HG02884 (cell line): ENCODE measurements at regions not wholly inside any gene's neighbourhood (a gene's known extent, or its start where the extent isn't known, plus 50 kb on each side); places are given as distances from the start of the nearest gene placed in this dataset.

Experiments used
- ATAC-seq: cut with Tn5 transposase; IDR thresholded peaks from one replicate; pipeline ENCODE4 v1.9.1; 2021; ENCODE audit warnings: mild to moderate bottlenecking, moderate library complexity; ENCODE audit not compliant: unreplicated experiment

DNA sequence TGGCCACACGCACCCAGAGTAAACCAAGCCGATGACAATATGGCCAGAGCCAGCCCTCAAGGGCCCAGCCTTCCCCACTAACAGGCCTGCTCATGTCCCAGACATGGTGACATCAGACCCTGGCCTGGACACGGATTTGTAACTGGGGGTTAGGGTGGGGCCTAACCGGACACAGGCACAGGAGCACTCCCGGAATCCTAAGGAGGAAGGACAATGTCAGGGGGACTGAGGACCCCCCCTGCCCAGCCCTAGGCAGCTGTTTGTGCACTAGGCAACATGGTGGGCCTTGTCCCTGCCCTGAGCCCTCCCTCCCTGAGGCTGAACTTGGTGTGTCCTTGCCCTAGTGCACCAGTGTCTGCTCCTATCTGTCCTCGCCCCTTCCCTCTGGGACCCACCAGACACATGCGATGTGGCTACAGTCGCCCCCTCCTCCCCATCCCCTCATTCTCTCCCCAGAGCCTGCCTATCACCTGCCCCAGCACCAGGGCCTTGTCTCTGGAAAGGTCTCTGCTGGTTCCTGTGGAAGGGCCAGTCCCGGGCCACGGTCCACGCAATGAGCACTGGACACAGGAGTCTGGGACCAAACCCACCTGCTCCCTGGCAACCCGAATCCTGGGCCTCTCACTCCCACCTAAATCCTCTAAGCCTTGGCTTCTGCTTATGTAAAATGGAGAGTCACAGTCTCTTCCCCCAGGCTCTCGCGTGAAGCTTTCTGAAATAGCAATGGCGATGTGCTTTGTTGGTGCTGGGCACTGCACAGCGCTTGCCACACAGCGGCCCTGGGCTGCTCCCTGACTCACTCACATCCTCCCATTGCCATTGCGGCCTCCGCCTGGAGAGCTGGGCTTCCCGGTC lies 76.5 kb upstream of the RAB6C start:
- no peak for ATAC-seq

DNA sequence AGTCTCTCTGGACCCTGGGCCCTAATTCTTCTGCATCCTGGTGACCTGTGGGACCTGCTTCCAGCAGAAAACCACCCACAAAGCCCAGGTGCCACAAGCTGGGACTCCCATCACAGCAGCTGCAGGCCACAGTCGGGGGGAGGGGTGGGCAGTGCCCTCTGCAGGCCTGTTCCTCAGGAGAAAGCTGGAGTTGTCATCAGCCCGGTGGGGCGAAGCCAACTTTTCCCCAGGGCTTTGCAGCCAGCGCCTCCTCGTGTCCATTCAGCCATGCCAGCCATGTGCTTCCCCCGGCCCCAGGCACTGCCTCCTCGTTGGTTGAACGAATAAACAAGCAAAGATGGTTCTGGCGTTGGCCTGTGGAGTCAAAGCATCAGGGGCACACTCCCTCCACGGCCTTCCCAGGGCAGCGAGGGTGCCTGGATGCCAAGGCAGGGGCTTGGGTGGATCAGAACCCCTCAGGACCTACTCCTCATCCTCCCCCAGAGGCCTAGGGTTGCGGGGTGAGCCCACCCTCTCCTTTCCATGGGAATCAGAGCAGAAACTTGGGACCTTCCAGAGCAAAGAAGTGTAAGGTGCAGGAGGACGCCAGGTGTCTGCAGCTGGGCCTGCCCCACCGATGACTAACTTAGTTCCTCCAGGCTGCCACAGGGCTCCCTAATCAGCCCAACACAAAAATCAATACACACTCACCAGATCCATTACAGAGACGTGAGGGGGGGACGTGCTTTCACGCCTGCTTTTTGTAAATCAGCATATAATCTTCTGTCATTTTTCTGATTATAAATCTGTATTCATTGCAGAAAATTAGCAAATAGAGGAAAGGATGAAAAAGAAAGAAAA lies 75.7 kb upstream of the RAB6C start:
- ATAC-seq, result no peak

GRCh38 chr2:129904532-129905446 lies 74.7 kb upstream of the RAB6C start:
- no peak for ATAC-seq

DNA sequence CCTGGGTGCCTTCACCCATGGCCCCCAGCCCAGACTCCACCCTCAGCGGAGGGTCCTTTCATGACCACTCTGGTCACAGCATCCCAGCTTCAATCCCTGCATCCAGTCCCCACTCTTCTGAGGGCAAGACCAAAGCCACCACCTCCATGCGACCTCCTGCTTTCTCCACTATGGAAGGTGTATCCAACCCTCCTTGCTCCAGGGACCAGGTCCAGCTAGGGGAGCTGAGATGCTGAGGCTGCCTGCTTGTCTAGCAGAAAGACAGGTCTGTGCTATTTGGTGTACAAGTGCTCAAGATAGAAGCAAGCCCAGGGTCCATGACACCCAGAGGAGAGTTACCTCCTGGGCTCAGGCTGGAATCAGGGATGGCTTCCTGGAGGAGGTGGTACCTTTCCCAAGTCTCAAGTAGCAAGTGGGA lies 73.8 kb upstream of the RAB6C start:
- ATAC-seq, result no peak

- no peak for ATAC-seq
Measured at GRCh38 chr2:129906139-129906860, 73.2 kb upstream of the RAB6C start.

- ATAC-seq, result no peak
Measured at GRCh38 chr2:129906861-129907235, 72.6 kb upstream of the RAB6C start.

DNA sequence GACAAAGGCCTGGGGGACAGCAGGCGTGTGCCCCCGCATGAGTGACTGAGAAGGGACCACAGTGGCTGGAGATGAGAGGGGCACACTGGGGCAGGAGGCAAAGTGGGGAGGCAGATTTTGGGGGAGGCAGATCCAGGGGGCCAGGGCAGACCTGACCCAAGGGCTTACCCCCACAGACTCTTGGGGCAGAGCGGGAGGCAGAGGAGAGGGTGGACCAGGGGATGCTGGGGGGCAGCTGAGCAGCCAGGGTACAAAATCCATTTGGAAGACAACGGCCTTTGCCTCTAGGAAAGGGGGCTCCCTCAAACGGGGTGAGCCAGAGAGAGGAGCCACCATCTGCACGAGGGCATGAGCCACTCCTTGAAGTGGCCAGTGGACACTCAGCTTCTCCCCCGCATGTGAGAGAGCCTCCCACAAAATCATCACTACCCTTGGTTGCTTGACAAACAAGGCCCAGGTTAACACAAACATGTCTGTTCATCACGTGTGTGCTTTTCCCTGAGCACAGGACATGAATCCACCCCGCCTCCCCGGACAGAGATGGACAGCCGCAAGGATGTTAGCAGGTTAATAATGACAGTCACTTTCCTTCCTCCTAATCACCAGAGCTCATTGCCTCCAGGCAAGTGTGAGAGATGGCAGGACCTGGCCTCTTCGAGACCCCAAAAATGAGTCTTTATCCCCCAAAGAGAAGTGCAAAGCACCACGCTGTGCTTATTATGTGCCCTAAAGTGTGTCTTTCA lies 72.0 kb upstream of the RAB6C start:
- ATAC-seq, result no peak

DNA sequence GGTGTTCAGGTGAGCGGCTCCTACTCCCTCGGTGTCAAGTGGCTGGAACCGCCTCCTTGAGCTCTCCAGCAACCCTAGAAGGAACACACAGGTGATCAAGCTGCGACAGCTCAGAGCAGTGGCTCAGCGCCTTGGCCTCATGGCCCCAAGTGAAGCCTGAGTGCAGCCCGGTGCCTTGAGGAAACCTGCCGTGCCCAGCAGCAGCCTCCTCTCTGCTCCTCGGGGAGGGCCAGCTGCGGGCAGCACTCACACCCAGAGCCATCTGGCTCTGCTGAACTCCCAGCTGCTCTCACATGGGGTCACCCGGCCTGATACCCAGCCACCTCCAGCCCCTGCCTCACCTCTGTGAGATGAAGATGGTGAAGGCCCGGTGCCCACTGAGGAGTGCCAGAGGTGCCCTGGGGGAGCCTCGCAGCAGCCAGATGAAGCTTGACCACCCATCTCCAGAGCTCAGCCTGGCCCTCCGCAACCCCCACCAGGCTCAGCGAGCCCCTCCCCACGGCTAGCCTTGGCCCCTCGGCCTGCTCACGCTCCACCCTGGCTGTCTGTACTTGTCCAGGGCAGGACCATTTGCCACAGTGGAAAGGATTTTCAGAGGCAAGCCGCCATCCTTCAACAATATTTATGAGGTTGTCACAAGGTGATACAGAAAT lies 70.6 kb upstream of the RAB6C start:
- ATAC-seq, result no peak

- ATAC-seq, result no peak
Measured at GRCh38 chr2:129909651-129910418, 69.6 kb upstream of the RAB6C start.

- no peak for ATAC-seq
Measured at GRCh38 chr2:129910446-129911362, 68.8 kb upstream of the RAB6C start.

GRCh38 chr2:129911363-129912065 lies 68.0 kb upstream of the RAB6C start:
- no peak for ATAC-seq

DNA sequence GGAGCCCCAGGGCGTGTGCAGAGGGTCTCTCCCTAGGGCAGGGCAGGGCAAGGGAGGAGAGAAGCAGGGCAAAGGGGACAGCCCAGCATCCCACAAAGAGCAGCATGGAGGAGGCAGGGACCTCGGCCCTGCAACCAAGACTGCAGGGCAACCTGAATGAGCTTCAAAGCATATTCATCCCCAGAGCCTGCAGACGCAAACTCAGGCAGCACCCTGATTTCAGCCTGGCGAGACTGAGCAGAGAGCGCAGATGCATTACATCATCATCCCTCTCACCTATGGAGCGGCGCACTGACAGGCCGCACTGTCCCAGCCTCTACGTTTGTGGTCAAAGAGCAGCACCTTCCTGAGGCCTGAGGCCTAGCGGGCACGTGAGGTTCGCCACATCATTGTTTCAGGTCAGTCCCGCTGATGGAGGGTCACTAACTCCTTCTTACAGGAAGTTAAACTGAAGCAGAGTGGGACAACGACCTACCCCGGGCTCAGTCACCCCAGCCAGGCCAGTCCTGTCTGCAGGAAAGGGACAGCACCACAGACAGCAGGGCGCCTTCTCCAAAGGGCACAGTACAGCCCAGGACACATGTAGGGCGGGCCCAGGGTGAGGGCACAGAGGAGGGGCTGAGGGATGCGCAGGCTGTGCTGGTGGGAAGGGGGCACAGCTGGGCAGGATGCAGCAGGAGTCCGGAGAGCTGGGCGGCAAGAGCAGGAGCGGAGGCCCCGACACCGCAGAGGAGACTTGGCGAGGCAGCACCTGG lies 67.2 kb upstream of the RAB6C start:
- ATAC-seq, result no peak

DNA sequence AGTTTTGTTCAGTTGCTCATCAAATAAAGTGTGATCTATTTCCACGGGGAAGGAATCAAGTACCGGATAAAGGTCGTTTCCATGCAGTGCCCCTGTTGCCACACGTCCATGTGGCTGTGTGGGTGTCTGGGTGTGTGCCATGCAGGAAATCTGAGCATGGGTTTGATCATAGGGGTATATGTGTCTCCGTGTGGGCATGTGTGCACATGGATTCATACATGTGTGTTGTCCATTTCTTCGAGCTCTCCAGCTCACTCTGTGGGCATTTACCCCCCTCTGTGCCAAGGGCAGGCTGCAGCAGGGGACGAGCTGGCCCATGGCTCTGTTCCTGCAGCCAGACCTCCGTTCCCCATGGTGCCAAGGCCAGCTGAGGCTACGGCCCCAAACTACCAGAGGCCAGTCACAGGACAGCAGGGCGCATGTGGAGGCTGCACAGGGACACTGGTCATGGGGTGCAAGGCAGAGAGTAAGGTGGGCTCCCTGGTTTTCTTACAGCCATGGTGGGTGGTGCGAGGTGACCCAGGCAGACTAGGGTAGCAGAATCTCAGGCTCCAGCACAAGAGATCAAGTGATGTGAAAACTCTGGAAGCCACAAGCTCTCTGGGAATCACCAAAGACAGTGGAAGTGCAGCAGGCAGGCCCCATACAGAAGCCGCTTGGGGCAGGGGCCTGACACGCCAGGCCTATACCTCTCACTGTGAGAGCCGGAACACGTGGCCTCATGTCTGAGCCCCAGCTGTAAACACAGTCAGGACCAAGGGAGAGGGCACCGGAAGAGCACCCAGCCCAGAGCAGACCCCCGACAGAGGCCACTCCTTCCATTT lies 66.4 kb upstream of the RAB6C start:
- ATAC-seq, result no peak

- no peak for ATAC-seq
Measured at GRCh38 chr2:129913695-129914495, 65.6 kb upstream of the RAB6C start.
